GM12864 (cell line): ENCODE measurements at regions not wholly inside any gene's neighbourhood (a gene's known extent, or its start where the extent isn't known, plus 50 kb on each side); places are given as distances from the start of the nearest gene placed in this dataset.
A peak's percentile ranks its signal among the peaks of the same experiment; 100 is the strongest.

ENCODE experiments used
- DNase-seq: peaks from one replicate; pipeline ENCODE4 v3.0.0-alpha.2; 2011; ENCODE audit warnings: low read depth
- H3K4me3 ChIP-seq: 2 replicates; pipeline ENCODE4 v1.5.1; 2011; ENCODE audit warnings: mild to moderate bottlenecking, low read depth, low read length, control low read depth
- CTCF ChIP-seq: IDR thresholded peaks from 2 replicates; pipeline ENCODE4 v1.5.1; 2011; ENCODE audit warnings: low read depth, mild to moderate bottlenecking, moderate library complexity, low read length, control low read depth, inconsistent platforms; ENCODE audit errors: missing control alignments

- H3K4me3 ChIP-seq: no peak overlapping the region
- no peak for DNase-seq
- TF ChIP-seq CTCF: peak; percentile 60
Measured at GRCh38 chr18:72652990-72653593, 109.0 kb upstream of the CBLN2 start.

DNA sequence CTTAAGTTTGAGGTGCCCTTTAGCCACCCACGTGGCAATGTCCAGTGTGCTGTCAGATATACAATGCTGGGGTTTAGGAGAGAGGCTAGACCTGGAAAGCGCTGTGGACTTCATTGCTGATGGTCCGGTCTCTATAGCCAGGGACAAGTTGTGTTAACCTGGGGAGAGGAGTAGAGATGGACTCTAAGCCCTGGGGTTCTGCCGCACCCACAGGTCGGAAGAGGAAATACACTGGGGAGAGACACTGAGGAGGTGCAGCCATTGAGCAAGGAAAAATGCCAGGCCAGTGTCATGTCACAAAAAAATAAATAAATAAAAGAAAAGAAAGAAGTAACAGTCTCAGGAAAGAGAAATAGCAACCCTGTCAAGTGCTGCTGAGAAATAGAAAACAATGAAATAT, 106.9 kb upstream of the CBLN2 start:
- H3K4me3 ChIP-seq: no peak overlapping the region
- TF ChIP-seq CTCF: no peak
- no peak for DNase-seq

- H3K4me3 ChIP-seq: no peak overlapping the region
- no peak for DNase-seq
- no peak for TF ChIP-seq CTCF
Measured at GRCh38 chr18:72648481-72648960, 104.4 kb upstream of the CBLN2 start.

DNA sequence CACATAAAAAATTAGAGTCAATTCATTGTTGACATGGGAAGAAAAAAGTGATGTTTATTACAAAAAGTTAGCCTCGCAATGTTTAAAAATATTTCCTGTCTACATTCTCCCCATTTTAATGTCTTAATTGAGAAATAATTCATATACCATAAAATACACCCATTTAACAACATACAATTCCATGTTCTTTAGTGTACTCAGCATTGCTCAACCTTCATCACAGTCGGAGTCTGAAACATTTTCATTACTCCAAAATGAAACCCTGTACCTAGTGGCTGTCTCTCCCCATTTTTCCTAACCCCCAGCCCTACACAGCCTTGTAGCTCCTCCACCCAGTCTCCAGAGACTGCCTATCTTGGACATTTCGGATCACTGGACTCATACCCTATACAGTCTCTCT, 103.9 kb upstream of the CBLN2 start:
- no peak for DNase-seq
- H3K4me3 ChIP-seq: no peak overlapping the region
- no peak for TF ChIP-seq CTCF

GRCh38 chr18:72640557-72640956, 96.4 kb upstream of the CBLN2 start:
- TF ChIP-seq CTCF: no peak
- H3K4me3 ChIP-seq: no peak overlapping the region

GRCh38 chr18:72638376-72638775, 94.2 kb upstream of the CBLN2 start:
- TF ChIP-seq CTCF: no peak
- no peak overlapping the region for H3K4me3 ChIP-seq
- no peak for DNase-seq

More at GRCh38 chr18:72640557-72640956, 96.4 kb upstream of the CBLN2 start:
- DNase-seq: no peak

DNA sequence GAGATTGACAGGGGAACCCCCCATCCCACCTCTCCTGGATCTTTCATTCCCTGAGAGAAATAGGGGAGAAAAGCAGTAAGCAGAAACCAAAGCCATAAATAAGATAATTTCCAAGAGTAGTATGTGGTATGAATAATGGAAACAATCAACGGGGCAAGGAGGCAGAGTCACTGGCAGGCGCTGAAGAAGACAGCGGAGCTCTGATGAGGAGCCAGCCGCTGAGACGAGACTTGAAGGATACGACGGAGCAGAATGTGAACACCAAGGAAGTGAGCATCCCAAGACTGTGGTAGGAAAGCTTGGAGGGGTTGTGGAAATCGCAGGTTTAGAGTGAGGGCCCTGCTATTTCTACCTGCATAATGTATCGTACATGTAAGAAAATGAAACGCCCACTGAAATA, 93.6 kb upstream of the CBLN2 start:
- H3K4me3 ChIP-seq: no peak overlapping the region
- DNase-seq: no peak
- TF ChIP-seq CTCF: no peak
